ENCODE measurements at regions not wholly inside any gene's neighbourhood (a gene's known extent, or its start where the extent isn't known, plus 50 kb on each side); places are given as distances from the start of the nearest gene placed in this dataset.
"Not testable (repeated sequence)": the region's sequence is repeated elsewhere in the genome, so short reads cannot be mapped to it uniquely, and the experiment has no call there.

GRCh38 chr17:64723781-64724180 is 61.7 kb upstream of the SMURF2 start:
- no peak for DNase-seq

DNA sequence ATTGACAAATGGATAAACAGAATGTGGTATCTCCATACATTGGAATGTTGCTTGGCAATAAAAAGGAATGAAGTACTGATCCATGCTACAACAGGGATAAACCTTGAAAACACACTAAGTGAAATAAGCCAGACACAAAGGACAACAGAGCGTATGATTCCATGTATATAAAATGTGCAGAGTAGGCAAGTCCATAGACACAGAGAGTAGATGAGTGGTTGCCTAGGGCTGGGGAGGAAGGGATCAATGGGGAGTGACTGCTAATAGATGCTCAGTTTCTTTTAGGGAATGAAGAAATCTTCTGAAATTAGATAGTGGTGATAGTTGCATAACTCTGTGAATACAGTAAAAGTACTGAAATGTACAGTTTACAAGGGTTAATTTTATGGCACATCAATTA is 59.4 kb upstream of the SMURF2 start:
- not testable (repeated sequence) for DNase-seq

DNA sequence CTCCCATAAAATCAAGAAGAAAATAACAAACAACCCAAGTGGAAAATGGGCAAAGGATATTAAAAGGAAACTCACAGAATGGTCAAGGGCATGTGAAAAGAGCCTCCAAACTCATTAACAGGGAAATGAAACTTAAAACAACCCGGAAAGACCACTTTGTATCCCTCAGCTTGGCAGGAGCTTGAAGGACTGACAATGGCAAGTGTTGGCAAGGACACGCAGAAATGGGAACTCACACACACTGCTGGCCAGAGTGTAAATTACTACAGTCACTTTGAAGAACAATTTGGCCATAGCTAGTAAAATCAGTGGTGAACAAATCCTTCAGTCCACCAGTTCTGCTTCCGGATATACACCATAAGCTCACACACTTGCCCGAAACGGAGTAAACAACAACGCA is 58.1 kb upstream of the SMURF2 start:
- DNase-seq = not testable (repeated sequence)

DNA sequence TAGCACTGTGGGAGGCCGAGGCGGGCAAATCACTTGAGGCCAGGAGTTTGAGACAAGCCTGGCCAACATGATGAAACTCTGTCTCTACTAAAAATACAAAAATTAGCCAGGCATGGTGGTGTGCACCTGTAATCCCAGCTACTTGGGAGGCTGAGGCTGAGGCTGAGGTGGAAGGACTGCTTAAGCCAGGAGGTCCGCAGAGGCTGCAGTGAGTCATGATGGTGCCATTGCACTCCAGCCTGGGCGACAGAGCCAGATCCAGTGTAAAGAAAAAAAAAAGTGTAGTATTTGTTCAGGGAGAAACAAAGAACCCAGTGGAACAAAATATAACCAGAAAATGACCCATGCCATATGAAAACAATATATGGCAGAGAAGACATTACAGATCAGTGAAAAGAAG is 57.4 kb upstream of the SMURF2 start:
- not testable (repeated sequence) for DNase-seq

- DNase-seq = not testable (repeated sequence)
Observed at GRCh38 chr17:64718816-64719215, 56.7 kb upstream of the SMURF2 start.

GRCh38 chr17:64718058-64718457 is 56.0 kb upstream of the SMURF2 start:
- DNase-seq = no peak

GRCh38 chr17:64716496-64716895 is 54.4 kb upstream of the SMURF2 start:
- not testable (repeated sequence) for DNase-seq

DNA sequence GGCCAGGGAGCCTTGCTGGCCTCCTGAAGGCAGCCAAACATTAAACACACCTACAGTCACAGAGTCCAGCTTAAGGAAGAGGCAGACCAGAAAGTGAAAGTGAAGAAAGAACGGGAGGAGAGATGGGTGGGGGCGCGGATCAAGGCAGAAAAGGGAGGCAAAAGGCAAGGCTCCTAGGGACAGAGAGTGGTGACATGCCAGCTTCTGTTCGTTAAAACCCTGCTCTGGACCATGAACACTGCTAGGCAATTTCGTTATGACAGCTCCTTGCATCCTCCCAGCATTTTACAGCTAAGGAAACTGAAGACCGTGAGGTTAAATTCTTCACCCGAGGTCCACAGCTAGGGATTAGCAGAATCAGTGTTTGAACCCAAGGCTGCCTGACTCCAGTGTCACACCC is 51.7 kb upstream of the SMURF2 start:
- peak in 1 of 6 experiments; percentile 26 for DNase-seq

- DNase-seq = peak in 3 of 6 experiments; percentile 37 to 40 (median 39)
Observed at GRCh38 chr17:64712557-64713351, 50.6 kb upstream of the SMURF2 start.

Data from stimulated activated naive CD4-positive, alpha-beta T cell (primary cell).